Activated CD4-positive, CD25-positive, alpha-beta regulatory T cell treated with anti-CD3 and anti-CD28 coated beads, Interleukin-2, amount 50 U/mL, for 24 hours (primary cell): ENCODE measurements at regions not wholly inside any gene's neighbourhood (a gene's known extent, or its start where the extent isn't known, plus 50 kb on each side); places are given as distances from the start of the nearest gene placed in this dataset.
"Not testable (repeated sequence)": the region's sequence is repeated elsewhere in the genome, so short reads cannot be mapped to it uniquely, and the experiment has no call there.

Source experiments
- ATAC-seq, 2 donors: fragments of 150-1000 bp; cut with Tn5 transposase; one replicate each; pipeline ENCODE4 v1.10.0; 2021; ENCODE audit warnings: mild to moderate bottlenecking in 1 of 2, moderate library complexity in 1 of 2

DNA sequence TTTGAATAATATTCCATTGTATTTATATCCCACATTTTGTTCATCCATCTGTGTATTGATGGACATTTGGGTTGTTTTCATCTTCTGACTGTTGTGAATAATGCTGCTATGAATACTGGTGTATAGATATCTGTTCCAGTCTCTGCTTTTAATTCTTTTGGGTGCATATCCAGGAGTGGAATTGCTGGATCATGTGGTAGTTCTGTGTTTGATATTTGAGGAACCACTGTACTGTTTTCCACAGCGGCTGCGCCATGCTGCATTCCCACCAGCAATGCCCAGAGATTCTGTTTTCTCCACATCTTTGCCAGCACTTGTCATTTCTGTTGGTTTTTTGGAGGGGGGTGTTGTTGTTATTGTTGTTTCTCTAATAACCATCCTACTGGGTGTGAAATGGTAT, 131.6 kb upstream of the KIF26B start:
- no peak for ATAC-seq

DNA sequence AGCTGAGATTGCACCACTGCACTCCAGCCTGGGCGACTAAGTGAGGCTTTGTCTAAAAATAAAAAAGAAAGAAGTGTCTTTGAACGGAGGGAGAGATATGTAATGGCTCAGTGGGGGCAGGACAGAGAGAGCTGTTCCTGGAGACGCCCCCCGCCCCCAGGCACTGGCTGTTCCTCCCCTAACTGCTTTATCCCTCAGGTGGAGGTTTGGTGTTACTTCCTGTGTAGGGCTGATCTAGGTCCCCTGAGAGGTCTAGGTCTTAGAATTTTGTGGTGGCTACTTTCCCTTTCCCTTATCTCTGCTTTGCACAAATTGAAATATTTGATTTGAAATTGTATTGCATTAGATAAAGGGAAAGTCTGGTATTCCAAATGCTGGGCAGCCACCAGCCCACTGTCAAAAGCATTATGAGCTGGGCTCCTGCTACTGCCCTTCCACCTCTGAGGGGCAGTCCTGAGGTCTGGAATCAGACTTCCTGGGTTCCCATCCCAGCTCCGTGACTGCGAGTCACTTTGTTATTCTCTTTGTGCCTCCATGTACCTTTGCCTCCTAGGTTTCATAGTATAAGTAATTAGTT, 134.8 kb upstream of the KIF26B start:
- ATAC-seq = no peak

DNA sequence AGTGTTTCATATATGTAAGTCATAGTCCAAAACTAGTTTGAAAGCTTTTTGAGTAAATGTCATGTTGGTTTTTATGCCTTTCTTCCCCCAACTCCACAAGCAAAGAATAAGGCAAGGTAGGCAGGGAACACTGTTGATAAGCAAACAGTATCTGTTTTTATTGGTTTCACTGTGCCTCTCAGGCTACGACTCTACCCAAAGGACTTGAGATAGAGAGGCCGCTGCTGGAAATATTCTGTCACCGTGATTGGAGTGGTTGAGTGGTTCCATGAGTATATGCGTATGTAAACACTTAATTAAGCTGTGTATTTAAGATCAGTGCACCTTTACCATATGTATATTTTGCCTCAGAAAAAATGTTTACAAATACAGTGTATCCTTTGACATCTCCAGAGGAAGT, 138.1 kb upstream of the KIF26B start:
- ATAC-seq = no peak

DNA sequence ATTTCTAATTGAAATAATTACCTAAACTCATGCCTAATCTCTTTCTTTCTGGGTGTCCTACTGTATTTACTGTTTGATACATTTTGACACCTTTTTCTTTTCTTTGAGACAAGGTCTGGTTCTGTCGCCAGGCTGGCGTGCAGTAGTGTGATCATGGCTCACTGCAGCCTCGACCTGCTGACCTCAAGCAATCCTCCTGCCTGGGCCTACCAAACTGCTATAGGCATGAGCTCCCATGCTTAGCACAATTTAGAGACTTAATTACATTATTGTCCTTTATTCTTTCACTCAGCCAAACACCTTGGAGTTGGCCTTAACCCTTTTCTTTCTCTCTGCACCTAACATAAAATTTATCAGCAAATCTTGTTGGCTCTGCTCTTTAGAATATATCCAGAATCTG, 139.8 kb upstream of the KIF26B start:
- no peak for ATAC-seq

DNA sequence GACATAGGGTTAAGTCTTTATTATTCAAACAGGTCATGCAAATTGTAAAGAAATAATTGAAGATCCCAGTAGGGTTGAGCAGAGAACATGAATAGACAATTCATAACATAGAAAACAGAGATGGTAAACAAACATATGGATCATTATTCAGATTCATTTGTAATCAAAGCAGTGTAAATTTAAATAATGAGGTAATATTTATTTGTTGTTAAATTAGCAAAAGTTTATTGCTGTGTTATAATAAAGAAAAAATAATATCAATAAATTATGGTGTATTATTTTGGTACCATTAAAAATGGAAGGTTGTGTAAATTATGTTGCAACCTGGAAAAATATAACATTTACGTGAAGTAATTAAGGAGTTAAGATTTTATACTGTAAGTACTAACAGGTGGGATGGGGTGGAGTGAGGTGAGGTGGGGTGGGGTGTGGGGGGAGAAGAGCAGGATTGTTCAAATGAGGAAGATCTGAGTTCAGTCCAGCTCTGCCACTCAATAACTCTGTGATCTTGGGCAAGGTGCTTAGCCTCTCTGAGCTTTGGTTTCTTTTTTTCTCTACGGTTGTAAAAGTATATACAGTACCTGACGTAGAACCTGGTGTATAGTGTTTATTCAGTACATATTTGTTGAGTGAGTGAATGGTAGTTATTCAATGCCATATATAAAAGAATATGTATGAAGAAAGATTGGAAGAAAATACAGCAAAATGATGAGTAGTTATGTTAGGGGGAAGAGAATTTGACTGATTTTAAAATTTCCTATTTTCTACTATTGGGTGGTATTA, 140.3 kb upstream of the KIF26B start:
- ATAC-seq = no peak

DNA sequence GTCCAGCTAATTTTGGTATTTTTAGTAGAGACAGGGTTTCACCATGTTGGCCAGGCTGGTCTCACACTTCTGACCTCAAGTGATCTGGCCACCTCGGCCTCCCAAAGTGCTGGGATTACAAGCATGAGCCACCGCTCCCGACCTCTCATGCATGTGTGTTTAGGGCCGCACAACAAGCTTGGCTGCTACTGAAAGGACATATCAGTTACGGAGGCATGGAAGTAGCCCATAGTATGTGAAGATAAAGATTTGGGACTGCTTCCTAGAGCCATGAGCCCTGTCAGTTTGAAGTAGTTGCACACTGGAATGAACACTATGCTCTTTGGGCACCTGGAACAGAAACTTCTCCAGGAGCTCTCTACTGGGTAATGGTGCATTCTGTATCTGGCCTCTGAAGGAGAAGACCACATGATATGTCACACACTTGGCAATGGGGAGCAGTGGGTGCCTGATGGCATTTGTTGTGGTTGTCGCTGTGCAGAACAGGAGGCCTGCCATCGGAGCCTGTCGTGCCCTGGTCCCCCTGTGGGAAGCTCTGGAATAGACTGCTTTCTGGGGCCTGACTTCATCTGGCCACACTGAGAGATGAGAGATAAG, 144.7 kb upstream of the KIF26B start:
- ATAC-seq = no peak

DNA sequence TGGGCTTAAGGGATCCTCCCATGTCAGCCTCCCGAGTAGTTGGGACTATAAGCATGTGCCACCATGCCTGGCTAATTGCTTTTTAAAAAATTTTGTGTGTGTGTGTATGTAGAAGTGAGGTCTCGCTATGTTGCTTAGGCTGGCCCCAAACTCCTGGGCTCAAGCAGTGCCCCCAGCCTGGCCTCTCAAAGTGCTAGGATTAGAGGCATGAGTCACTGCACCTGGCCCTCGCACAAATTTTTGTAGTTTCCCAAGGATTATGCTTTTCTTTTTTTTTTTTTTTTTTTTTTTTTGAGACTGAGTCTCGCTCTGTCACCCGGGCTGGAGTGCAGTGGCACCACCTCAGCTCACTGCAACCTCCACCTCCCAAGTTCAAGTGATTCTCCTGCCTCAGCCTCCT, 144.4 kb upstream of the HNRNPU start:
- ATAC-seq = no peak

DNA sequence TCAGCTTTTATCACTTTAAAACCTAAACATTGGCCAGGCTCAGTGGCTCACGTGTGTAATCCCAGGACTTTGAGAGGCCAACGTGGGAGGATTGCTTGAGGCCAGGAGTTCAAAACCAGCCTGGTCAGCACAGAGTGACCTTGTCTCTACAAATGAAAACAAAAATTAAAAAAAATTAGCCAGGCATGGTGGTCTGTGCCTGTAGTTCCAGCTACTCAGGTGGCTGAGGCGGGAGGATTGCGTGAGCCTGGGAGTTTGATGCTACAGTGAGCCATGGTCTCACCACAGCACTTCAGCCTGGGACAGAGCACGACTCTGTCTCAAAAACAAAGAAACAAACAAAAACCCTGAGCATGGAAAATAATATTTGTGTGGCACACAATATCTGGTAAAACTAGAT, 143.5 kb upstream of the HNRNPU start:
- no peak for ATAC-seq

DNA sequence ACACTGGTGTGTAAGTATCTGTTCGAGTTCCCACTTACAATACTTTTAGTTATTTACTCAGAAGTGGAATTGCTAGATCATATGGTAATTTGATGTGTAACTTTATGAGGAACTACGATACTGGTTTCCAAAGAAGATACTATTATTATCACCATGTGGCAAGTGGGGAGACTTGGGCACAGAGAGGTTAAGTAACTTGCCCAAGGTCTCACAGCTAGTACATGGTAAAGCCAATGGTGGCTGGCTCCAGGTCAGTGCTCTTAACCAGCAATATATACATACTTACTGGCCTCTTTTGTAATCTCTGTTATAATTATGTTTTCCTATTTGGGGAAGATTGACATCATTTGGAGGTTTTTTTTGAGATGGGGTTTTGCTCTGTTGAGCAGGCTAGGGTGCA, 138.9 kb upstream of the HNRNPU start:
- ATAC-seq = no peak

DNA sequence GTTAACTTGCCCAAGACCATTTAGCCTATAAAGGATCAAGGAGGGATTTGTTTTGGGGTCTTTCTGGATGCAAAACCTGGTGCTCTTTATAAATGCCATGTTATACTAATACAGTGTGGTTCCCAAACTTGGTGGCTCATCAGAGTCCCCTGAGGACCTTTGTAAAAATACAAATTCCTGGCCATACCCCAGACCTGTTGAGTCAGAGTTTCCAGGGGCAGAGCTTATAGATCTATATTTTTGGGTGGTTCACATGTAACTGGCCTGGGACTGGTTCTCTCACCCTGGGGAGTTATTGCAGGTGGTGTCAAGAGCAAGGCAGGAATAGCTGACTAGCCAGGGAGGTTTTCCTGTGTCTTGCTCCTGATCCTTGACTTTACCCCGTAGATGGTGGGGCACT, 136.9 kb upstream of the HNRNPU start:
- ATAC-seq = no peak

DNA sequence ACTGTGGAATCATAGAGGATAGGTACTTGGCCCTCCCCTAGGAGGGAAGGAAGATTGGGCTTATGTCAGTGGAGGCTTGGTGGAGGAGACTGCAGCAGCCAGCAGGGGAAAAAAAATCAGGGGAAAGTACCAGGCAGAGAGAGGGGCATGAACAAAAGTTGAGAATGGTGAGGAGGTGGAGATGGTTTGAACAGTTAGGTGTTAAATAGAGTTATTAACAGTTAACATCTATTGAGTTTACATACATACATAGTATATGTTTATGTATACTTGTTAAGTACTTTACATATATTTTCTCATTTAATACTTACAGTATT, 136.5 kb upstream of the HNRNPU start:
- ATAC-seq = no peak

DNA sequence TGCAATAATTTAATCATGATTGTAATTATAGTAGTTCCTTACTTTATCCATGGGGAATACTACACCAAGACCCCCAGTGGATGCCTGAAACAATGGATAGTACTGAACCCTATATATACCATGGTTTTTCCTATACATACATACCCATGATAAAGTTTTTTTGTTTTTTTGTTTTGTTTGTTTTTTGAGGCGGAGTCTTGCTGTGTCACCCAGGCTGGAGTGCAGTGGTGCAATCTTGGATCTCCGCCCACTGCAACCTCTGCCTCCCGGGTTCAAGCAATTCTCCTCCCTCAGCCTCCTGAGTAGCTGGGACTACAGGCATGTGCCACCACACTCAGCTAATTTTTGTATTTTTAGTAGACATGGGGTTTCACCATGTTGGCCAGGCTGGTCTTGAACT, 135.3 kb upstream of the HNRNPU start:
- ATAC-seq = not testable (repeated sequence)

DNA sequence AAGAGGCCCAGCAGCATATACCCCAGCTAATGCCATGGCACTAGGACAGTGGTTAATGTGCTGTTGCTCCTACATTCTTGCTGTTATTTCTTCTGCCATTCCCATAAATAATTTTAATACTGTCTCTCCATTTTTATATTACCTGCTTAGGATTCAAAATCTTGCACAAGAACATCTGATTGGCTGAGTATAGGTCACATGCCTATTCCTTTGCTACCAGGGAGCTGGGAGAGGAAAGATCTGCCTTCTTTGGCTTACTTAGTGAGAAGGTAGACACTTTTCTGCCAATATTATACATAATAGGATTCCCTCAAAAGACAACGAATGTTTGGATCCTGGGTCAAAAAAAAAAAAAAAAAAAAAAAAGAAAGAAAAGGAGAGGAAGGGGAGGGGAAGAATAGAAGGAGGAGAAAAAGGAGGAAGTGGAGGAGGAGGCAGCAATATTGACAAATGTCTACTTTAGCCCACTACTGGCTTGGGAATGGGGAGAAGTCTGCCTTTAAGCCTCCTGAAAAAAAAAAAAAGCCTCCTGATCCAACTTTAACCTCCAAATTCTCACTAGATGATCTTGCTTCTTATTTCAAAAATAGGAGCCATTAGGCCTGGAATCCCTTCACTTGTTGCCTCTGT, 134.5 kb upstream of the HNRNPU start:
- ATAC-seq = no peak

DNA sequence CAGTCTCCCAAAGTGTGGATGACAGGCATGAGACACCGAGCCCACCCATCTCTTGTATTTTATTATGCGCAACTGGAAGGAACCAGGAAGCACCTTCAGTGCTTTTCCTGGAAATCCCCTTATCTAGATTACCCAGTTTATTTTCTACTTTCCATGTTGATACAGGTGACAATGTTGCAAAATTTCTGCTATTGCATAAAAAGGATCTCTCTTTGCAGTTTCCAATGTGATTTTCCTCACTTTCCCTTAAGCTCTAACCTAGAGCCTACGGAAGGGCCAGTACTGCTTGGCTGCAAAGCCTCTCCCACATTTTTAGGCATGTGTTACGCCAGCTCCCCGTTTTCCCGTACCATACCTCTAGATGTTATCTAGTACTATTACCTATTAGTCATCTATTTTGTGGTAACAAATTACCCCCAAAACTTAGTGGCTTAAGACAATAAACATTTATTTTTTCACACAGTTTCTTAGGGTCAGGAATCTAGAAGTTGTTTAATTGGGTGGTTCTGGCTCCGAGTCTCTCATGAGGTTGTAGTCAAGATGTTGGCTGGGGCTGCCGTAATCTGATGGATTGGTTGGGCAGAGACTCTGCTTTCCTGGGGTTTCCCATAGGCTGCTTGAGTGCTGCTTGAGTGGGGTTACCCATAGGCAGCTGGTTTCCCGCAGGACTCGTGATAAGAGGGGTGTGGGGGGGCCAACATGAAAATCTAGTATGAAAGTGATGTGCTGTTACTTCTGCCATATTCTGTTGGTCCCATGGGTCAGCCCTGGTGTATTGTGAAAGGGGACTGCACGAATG, 131.5 kb upstream of the HNRNPU start:
- no peak for ATAC-seq

DNA sequence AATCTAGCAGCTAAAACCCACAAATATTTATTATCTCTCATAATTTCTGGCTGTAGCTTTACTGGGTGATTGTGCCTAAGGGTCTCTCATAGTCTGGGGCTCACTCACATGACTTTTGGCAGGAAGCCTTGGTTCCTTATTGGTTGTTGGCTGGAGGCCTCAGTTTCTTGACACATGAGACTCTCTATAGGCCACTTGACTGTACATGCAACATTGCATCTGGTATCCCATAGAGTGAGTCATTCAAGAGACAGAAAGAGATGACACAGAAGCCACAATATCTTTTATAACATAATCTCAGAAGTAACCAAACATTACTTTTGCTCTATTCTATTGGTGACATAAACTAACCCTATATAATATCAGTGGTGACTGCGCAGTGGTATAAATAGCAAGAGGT, 128.5 kb upstream of the HNRNPU start:
- peak in 1 of 2 donors; percentile 41 for ATAC-seq

DNA sequence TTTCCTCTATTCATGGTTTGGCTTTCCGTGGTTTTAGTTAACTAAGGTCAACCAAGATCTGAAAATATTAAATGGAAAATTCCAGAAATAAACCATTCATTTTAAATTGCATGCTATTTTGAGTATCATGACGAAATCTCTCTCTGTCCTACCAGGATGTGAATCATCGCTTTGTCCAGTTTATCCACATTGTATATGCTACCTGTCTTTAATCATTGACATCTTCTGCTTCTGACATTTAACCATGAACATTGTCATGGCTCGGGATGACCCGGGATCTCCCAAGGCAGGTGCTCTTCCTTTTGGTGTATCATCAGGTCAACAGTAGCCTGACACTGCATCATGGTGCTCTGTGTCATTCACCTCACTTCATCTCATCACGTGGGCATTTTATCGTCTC, 125.5 kb upstream of the HNRNPU start:
- no peak for ATAC-seq

DNA sequence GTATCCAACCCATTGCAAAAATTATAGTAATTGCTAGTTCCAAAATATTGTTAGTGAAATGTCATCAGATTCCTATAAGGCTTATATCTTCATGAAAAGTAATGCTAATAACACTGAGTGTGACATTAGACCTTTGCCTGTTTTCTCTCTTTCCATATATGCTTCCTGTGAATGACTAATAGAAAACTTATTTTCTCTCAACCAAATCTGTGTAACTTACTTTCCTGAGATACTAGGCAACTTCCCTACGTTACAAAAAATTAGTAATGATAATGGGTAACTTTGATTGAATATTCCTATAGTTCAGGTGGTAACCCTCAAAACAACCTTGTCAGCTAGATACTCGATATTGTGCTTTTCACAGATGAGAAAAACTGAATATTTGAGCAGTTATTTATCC, 124.2 kb upstream of the HNRNPU start:
- ATAC-seq = no peak

DNA sequence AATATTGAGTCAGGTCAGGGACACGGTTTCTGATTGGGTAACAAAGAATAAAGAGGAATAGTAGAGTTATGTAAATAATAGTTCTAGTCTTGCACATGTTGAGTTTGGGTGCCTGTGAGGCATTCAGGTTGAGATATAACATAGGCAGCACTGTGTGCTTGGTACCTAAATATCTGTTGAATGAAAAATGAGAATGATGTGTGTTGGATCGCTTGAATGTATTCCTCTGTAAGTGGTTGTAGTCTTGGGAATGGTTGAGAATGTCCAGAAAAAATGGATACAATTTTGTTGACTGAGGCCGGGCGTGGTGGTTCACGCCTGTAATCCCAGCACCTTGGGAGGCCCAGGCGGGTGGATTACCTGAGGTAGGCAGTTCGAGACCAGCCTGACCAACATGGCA, 116.3 kb upstream of the HNRNPU start:
- no peak for ATAC-seq

DNA sequence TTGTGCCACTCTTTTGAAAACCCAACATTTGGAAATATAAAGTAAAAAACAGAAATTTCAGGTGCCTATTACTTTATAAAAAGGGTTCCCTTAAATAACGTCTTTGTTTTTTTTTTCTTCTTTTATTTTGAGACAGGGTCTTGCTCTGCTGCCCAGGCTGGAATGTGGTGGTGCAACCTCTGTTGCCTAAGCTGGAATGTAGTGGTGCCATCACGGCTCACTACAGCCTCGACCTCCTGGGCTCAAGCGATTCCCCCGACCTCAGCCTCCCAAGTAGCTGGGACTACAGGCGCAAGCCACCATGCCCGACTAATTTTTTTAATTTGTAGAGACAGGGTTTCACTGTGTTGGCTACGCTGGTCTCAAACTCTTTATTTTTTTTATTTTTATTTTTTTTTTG, 110.2 kb upstream of the HNRNPU start:
- ATAC-seq = no peak

DNA sequence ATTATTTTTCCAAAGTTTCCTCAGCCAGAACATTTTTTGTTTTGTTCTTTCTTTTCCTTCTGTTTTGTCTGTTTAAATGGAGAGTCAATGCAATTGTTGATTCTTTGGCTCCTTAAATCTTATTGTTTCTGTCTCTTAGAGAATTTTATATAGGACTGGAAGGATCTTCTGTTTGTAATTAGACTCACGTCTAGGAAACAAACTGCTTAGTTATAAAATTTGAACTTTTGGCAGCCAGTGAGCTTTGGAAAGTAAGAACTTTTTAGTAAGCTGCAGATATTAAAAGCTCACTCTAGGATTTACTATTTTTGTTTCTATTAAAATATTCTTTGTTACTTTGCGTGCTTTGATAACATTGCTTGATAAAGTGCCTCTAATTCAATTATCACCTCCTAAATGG, 109.8 kb upstream of the HNRNPU start:
- no peak for ATAC-seq

DNA sequence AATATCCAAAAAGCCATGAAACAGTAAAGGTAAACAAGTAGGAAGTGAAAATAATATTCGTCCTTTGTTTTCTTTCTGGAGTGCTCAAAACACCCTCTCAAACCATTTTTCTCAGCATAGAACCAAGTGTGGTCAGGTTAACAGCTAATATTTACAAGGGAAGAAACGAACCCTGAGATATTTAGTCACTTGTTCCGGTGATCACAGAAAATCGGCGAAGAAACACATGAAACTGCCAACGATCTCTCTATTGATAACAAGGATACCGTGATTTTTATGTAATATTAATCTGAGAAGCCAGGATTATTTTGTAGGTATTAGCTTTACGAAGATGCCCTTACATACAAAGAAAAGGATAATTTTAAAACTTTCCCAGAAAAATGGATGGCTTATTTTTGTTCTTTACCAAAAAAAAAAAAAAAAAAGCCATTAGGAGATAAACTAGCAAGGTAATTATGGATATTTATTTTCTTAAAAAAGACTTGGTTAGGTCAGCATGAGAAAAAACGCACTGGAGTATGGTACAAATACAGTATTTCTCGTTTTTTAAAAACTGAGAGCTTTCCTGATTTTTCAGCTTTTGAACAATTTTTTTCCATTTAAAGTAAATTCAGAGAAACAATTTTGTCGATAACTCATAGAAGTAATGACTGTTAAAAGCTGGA, 107.3 kb upstream of the HNRNPU start:
- no peak for ATAC-seq

DNA sequence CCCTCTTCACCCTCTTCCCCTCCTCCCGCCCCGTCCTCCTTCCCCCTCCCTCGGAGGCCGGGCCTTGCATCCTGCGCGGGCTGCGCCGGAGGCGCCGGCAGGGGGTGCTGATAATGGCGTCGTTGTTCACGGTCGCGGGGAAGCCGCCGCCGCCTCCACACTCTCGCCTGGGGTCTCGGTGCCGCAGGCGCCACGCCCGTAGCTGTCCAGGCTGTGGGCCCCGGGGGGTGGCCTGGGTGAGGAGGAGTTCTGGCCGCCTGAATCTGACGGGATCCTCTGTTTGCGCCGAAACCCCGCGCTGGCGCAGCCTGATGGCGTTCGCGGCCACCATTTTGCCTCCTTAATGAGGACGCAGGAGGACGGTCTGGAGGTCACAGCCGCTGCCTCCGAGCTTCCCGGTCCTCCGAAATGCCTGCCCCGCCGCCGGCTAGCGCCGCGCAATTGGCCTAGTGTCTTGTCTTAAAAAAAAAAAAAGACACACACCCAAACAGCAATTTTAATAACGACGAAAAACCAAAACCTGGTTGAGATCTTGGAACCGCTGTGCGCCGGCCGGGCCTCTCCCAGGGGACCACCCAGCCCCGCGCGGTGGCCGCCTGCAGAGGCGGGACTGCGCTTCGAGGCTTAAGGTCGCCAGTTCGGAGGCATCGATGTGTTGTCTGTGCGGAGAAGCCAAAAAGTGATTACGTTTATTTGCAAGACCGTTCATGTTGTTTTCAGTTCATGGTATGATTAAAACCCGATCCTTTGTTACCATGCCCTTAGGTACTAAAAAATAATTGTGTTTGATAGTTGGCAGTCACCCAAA, 106.6 kb upstream of the HNRNPU start:
- ATAC-seq = peak; percentile 78 to 82
